DMS53 treated with DMSO at 0.1 percent for 48 hours (cell line): ENCODE measurements at regions not wholly inside any gene's neighbourhood (a gene's known extent, or its start where the extent isn't known, plus 50 kb on each side); places are given as distances from the start of the nearest gene placed in this dataset.

ENCODE experiments used
- DNase-seq: peaks from one replicate; lab custom pipeline; 2025; ENCODE audit not compliant: unreplicated experiment; lab: John Stamatoyannopoulos, UW

- DNase-seq: no peak
Observed at GRCh38 chr2:3138621-3139020, 239.0 kb downstream of the EIPR1 start.

- DNase-seq: no peak
Observed at GRCh38 chr2:3137651-3138300, 239.8 kb downstream of the EIPR1 start.

GRCh38 chr2:3135676-3136075 is 241.9 kb downstream of the EIPR1 start:
- DNase-seq: no peak

- DNase-seq: no peak
Observed at GRCh38 chr2:3134026-3134571, 243.5 kb downstream of the EIPR1 start.

- no peak for DNase-seq
Observed at GRCh38 chr2:3132966-3133365, 244.7 kb downstream of the EIPR1 start.

- DNase-seq: no peak
Observed at GRCh38 chr2:3132466-3132865, 245.2 kb downstream of the EIPR1 start.

- no peak for DNase-seq
Observed at GRCh38 chr2:3131636-3132326, 245.8 kb downstream of the EIPR1 start.

- DNase-seq: no peak
Observed at GRCh38 chr2:3130889-3131635, 246.6 kb downstream of the EIPR1 start.

GRCh38 chr2:3130444-3130843 is 247.2 kb downstream of the EIPR1 start:
- no peak for DNase-seq

- no peak for DNase-seq
Observed at GRCh38 chr2:3129867-3130266, 247.8 kb downstream of the EIPR1 start.

GRCh38 chr2:3128786-3129185 is 248.8 kb downstream of the EIPR1 start:
- DNase-seq: no peak

GRCh38 chr2:3127710-3128109 is 249.9 kb downstream of the EIPR1 start:
- DNase-seq: no peak

GRCh38 chr2:3126911-3127621 is 250.6 kb downstream of the EIPR1 start:
- DNase-seq: no peak

- no peak for DNase-seq
Observed at GRCh38 chr2:3126171-3126910, 251.3 kb downstream of the EIPR1 start.

GRCh38 chr2:3125761-3126130 is 251.9 kb downstream of the EIPR1 start:
- no peak for DNase-seq

- no peak for DNase-seq
Observed at GRCh38 chr2:3125001-3125760, 252.4 kb downstream of the EIPR1 start.

GRCh38 chr2:3122525-3122924 is 255.1 kb downstream of the EIPR1 start:
- no peak for DNase-seq

GRCh38 chr2:3121601-3122000 is 256.0 kb downstream of the EIPR1 start:
- no peak for DNase-seq

GRCh38 chr2:3117650-3118216 is 259.9 kb downstream of the EIPR1 start:
- DNase-seq: no peak

GRCh38 chr2:3116371-3116770 is 261.2 kb downstream of the EIPR1 start:
- DNase-seq: no peak
